NCI-H146 treated with DMSO at 0.1 percent for 48 hours (cell line): ENCODE measurements at regions not wholly inside any gene's neighbourhood (a gene's known extent, or its start where the extent isn't known, plus 50 kb on each side); places are given as distances from the start of the nearest gene placed in this dataset.
"Not testable (repeated sequence)": the region's sequence is repeated elsewhere in the genome, so short reads cannot be mapped to it uniquely, and the experiment has no call there.

Source experiments
- DNase-seq: peaks from one replicate; lab custom pipeline; 2025; ENCODE audit not compliant: unreplicated experiment; lab: John Stamatoyannopoulos, UW

GRCh38 chr15:81779181-81779580, 266.6 kb downstream of the MEX3B start:
- DNase-seq, result no peak

- DNase-seq, result no peak
These were observed 268.3 kb downstream of the MEX3B start for GRCh38 chr15:81777546-81777945.

GRCh38 chr15:81776976-81777375, 268.8 kb downstream of the MEX3B start:
- no peak for DNase-seq

- DNase-seq, result not testable (repeated sequence)
These were observed 270.0 kb downstream of the MEX3B start for GRCh38 chr15:81775779-81776178.

GRCh38 chr15:81774309-81774708, 271.5 kb downstream of the MEX3B start:
- no peak for DNase-seq

GRCh38 chr15:81768773-81769172, 277.0 kb downstream of the MEX3B start:
- DNase-seq, result no peak

- no peak for DNase-seq
These were observed 278.9 kb downstream of the MEX3B start for GRCh38 chr15:81766829-81767475.

- no peak for DNase-seq
These were observed 280.0 kb downstream of the MEX3B start for GRCh38 chr15:81765816-81766215.

GRCh38 chr15:81763304-81763703, 282.5 kb downstream of the MEX3B start:
- no peak for DNase-seq

- DNase-seq, result no peak
These were observed 285.1 kb downstream of the MEX3B start for GRCh38 chr15:81760686-81761085.

- no peak for DNase-seq
These were observed 287.0 kb downstream of the MEX3B start for GRCh38 chr15:81758818-81759284.

- DNase-seq, result no peak
These were observed 290.2 kb downstream of the MEX3B start for GRCh38 chr15:81755626-81756025.

GRCh38 chr15:81754078-81754477, 291.7 kb downstream of the MEX3B start:
- no peak for DNase-seq

GRCh38 chr15:81752974-81753373, 292.8 kb downstream of the MEX3B start:
- DNase-seq, result no peak

- DNase-seq, result peak; percentile 68
These were observed 293.3 kb downstream of the MEX3B start for GRCh38 chr15:81752546-81752942.

GRCh38 chr15:81751816-81752545, 293.8 kb downstream of the MEX3B start:
- DNase-seq, result no peak

GRCh38 chr15:81751256-81751655, 294.6 kb downstream of the MEX3B start:
- DNase-seq, result no peak

GRCh38 chr15:81749716-81750375, 296.0 kb downstream of the MEX3B start:
- no peak for DNase-seq

- no peak for DNase-seq
These were observed 298.3 kb downstream of the MEX3B start for GRCh38 chr15:81747482-81747881.

GRCh38 chr15:81747026-81747425, 298.8 kb downstream of the MEX3B start:
- DNase-seq, result no peak

GRCh38 chr15:81744364-81744763, 301.5 kb downstream of the MEX3B start:
- DNase-seq, result no peak

- DNase-seq, result no peak
These were observed 305.4 kb downstream of the MEX3B start for GRCh38 chr15:81740416-81740815.
